Gastroesophageal sphincter (tissue), 4 donors: ENCODE measurements at regions not wholly inside any gene's neighbourhood (a gene's known extent, or its start where the extent isn't known, plus 50 kb on each side); places are given as distances from the start of the nearest gene placed in this dataset.

ENCODE experiments used
- ATAC-seq: fragments of 150-250 bp; one replicate; pipeline ENCODE4 v1.9.1; 2016; ENCODE audit warnings: mild to moderate bottlenecking, moderate library complexity
- H3K27ac ChIP-seq, 4 donors: fragments of 200-600 bp; sonication (generic) in 3 of 4; 1 replicate in 3 of 4; 2 replicates in 1 of 4; pipeline ENCODE4 v1.5.1; 2016 to 2019
- H3K27me3 ChIP-seq: fragments of 200-600 bp; sonication (generic); one replicate; pipeline ENCODE4 v1.5.1; 2019
- H3K36me3 ChIP-seq, 2 donors: fragments of 200-600 bp; sonication (generic); one replicate each; pipeline ENCODE4 v1.5.1; 2019; ENCODE audit warnings: control low read depth in 1 of 2
- H3K4me1 ChIP-seq, 3 donors: fragments of 200-600 bp; sonication (generic); 1 replicate in 2 of 3; 2 replicates in 1 of 3; pipeline ENCODE4 v1.5.1; 2016 to 2019; ENCODE audit warnings: control low read depth in 2 of 3
- H3K4me3 ChIP-seq, 2 donors: fragments of 200-600 bp; sonication (generic); one replicate each; pipeline ENCODE4 v1.5.1; 2019; ENCODE audit warnings: mild to moderate bottlenecking in 1 of 2, moderate library complexity in 1 of 2
- H3K9me3 ChIP-seq, 3 donors: fragments of 200-600 bp; sonication (generic); one replicate each; pipeline ENCODE4 v1.5.1; 2017 to 2019; ENCODE audit warnings: control low read depth in 2 of 3
- CTCF ChIP-seq, 4 experiments: fragments of 200-600 bp in 2 of 4; fragments of 450-650 bp in 2 of 4; sonication (generic) in 1 of 4; IDR thresholded peaks; one replicate each; pipeline ENCODE4 v1.5.1; 2017 to 2019; ENCODE audit warnings: antibody characterized with exemption in 4 of 4, mild to moderate bottlenecking in 2 of 4, moderate library complexity in 2 of 4
- EP300 ChIP-seq: sonication (generic); formaldehyde crosslinking; IDR thresholded peaks from one replicate; pipeline ENCODE4 v1.6.1; 2017; ENCODE audit warnings: antibody characterized with exemption, mild to moderate bottlenecking
- POLR2A ChIP-seq, 2 donors: fragments of 450-650 bp; IDR thresholded peaks; one replicate each; pipeline ENCODE4 v1.6.1; 2017; ENCODE audit warnings: antibody characterized with exemption in 2 of 2, mild to moderate bottlenecking in 2 of 2, moderate library complexity in 1 of 2
- POLR2AphosphoS5 ChIP-seq: sonication (generic); formaldehyde crosslinking; IDR thresholded peaks from one replicate; pipeline ENCODE4 v1.6.1; 2017; ENCODE audit warnings: antibody characterized with exemption
- WGBS, 2 donors: methylation state at CpG; one replicate each; pipeline ENCODE4 v1.1.5; 2018; ENCODE audit warnings: low coverage in 1 of 2; 5-methylcytosine and 5-hydroxymethylcytosine counted together

- H3K27ac ChIP-seq, result no peak overlapping the region
- H3K27me3 ChIP-seq, result no peaks in the 10 kb centered on the region
- ATAC-seq, result no peak
- H3K4me1 ChIP-seq, result peaks cover 0 to 15% (median 0%) of the 10 kb centered on the region in 3 donors
- no peak overlapping the region for H3K4me3 ChIP-seq
- H3K36me3 ChIP-seq, result no peaks in the 10 kb centered on the region
- H3K9me3 ChIP-seq, result no peaks in the 10 kb centered on the region
- TF ChIP-seq POLR2AphosphoS5, result no peak
- no peak for TF ChIP-seq CTCF (IDR thresholded peaks at IDR 0.05)
- TF ChIP-seq POLR2A (IDR thresholded peaks at IDR 0.05), result no peak
- TF ChIP-seq EP300, result no peak
- WGBS, 2 donors, result 81 to 86% methylated on average over 2 of the region's 2 CpGs
These were observed 427.2 kb upstream of the KLF6 start for GRCh38 chr10:4212111-4212630.

- WGBS, 2 donors, result 62 to 71% methylated on average over 5 of the region's 5 CpGs
- TF ChIP-seq POLR2A (IDR thresholded peaks at IDR 0.05) (no peak), POLR2AphosphoS5 (no peak), EP300 (no peak), CTCF (IDR thresholded peaks at IDR 0.05) (no peak)
- H3K36me3 ChIP-seq, result no peaks in the 10 kb centered on the region
- no peak overlapping the region for H3K4me3 ChIP-seq
- H3K4me1 ChIP-seq, result no peaks in the 10 kb centered on the region
- no peak for ATAC-seq
- no peaks in the 10 kb centered on the region for H3K9me3 ChIP-seq
- H3K27me3 ChIP-seq, result no peaks in the 10 kb centered on the region
- H3K27ac ChIP-seq, result no peak overlapping the region
These were observed 423.5 kb upstream of the KLF6 start for GRCh38 chr10:4208499-4208898.

GRCh38 chr10:4205113-4205512, 420.1 kb upstream of the KLF6 start:
- Histone ChIP-seq H3K36me3 (no peaks in the 10 kb centered on the region), H3K27ac (no peak overlapping the region), H3K4me1 (peaks cover 0 to 10% (median 0%) of the 10 kb centered on the region in 3 donors), H3K27me3 (no peaks in the 10 kb centered on the region), H3K4me3 (no peak overlapping the region), H3K9me3 (no peaks in the 10 kb centered on the region)
- WGBS, 2 donors, result 67 to 88% methylated on average over 1 of the region's 1 CpG
- ATAC-seq, result no peak
- TF ChIP-seq CTCF (IDR thresholded peaks at IDR 0.05) (no peak), EP300 (no peak), POLR2AphosphoS5 (no peak), POLR2A (IDR thresholded peaks at IDR 0.05) (no peak)

GRCh38 chr10:4202938-4203337, 417.9 kb upstream of the KLF6 start:
- Histone ChIP-seq H3K27me3 (no peaks in the 10 kb centered on the region), H3K9me3 (no peaks in the 10 kb centered on the region), H3K36me3 (no peaks in the 10 kb centered on the region), H3K4me3 (no peak overlapping the region), H3K4me1 (peaks cover 0 to 17% (median 0%) of the 10 kb centered on the region in 3 donors), H3K27ac (no peak overlapping the region)
- 60 to 63% methylated on average over 1 of the region's 1 CpG for WGBS, 2 donors
- no peak for ATAC-seq
- no peak for TF ChIP-seq EP300
- no peak for TF ChIP-seq POLR2A (IDR thresholded peaks at IDR 0.05)
- no peak for TF ChIP-seq CTCF (IDR thresholded peaks at IDR 0.05)
- no peak for TF ChIP-seq POLR2AphosphoS5

- no peaks in the 10 kb centered on the region for H3K36me3 ChIP-seq
- H3K9me3 ChIP-seq, result no peaks in the 10 kb centered on the region
- TF ChIP-seq EP300, result no peak
- no peak for TF ChIP-seq CTCF (IDR thresholded peaks at IDR 0.05)
- no peak for TF ChIP-seq POLR2A (IDR thresholded peaks at IDR 0.05)
- no peak for TF ChIP-seq POLR2AphosphoS5
- no peak for ATAC-seq
- H3K27me3 ChIP-seq, result no peaks in the 10 kb centered on the region
- 75 to 89% methylated on average over 7 to 13 of the region's 14 CpGs for WGBS, 2 donors
- no peak overlapping the region for H3K27ac ChIP-seq
- H3K4me3 ChIP-seq, result no peak overlapping the region
- H3K4me1 ChIP-seq, result peaks cover 0 to 25% (median 0%) of the 10 kb centered on the region in 3 donors
These were observed 417.1 kb upstream of the KLF6 start for GRCh38 chr10:4201866-4202825.
